Lower leg skin (tissue), 3 donors: ENCODE measurements at regions not wholly inside any gene's neighbourhood (a gene's known extent, or its start where the extent isn't known, plus 50 kb on each side); places are given as distances from the start of the nearest gene placed in this dataset.

Source experiments
- CTCF ChIP-seq, 3 donors: fragments of 450-650 bp; IDR thresholded peaks; one replicate each; pipeline ENCODE4 v1.5.1; 2016; ENCODE audit warnings: antibody characterized with exemption in 3 of 3, mild to moderate bottlenecking in 3 of 3, moderate library complexity in 2 of 3
- POLR2A ChIP-seq, 2 donors: fragments of 450-650 bp; IDR thresholded peaks; one replicate each; pipeline ENCODE4 v1.6.1; 2016 to 2017; ENCODE audit warnings: antibody characterized with exemption in 2 of 2, mild to moderate bottlenecking in 1 of 2, moderate library complexity in 1 of 2

GRCh38 chr17:14014657-14015056 is 54.6 kb upstream of the COX10 start:
- no peak for TF ChIP-seq CTCF (IDR thresholded peaks at IDR 0.05)
- TF ChIP-seq POLR2A (IDR thresholded peaks at IDR 0.05): no peak
